Astrocyte of the spinal cord (primary cell): ENCODE measurements at regions not wholly inside any gene's neighbourhood (a gene's known extent, or its start where the extent isn't known, plus 50 kb on each side); places are given as distances from the start of the nearest gene placed in this dataset.

Experiments used
- DNase-seq: peaks from one replicate; pipeline ENCODE4 v3.0.0; 2011; ENCODE audit warnings: low read depth, low spot score
- H3K4me3 ChIP-seq: 2 replicates; pipeline ENCODE4 v1.5.1; 2011; ENCODE audit warnings: low read depth, mild to moderate bottlenecking, low read length, moderate library complexity
- in situ Hi-C: cut with HindIII; loops from 2 replicates; pipeline ENCODE4 v1.10.0; 2017; ENCODE audit warnings: low sequenced_read_pairs
- TF ChIP-seq, protein P1 (sequence below): IDR thresholded peaks from 2 replicates; pipeline ENCODE4 v1.5.1; 2012; ENCODE audit warnings: low read depth, mild to moderate bottlenecking, low read length, inconsistent platforms

DNA sequence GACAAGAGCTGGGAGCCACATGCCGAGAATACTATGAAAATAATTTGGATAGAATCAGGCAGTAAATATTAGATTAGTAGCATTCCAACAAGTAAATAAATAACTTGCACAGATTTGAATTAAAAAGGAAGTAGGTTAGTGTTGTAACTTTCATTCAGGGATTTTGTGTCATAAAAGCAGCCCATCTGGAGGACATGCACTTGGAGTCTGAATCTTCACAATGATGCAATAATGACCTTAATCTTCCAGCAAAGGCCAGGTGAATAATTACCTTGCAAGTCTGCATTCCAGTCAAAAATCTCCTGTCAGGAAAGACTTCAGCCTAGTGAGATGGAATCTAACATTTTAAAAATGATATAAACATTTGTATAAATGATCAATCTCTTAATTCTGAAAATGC is 518.1 kb downstream of the KCNJ2 start:
- in situ Hi-C loops = no loop called here
- DNase-seq = no peak
- TF ChIP-seq, protein P1, sequence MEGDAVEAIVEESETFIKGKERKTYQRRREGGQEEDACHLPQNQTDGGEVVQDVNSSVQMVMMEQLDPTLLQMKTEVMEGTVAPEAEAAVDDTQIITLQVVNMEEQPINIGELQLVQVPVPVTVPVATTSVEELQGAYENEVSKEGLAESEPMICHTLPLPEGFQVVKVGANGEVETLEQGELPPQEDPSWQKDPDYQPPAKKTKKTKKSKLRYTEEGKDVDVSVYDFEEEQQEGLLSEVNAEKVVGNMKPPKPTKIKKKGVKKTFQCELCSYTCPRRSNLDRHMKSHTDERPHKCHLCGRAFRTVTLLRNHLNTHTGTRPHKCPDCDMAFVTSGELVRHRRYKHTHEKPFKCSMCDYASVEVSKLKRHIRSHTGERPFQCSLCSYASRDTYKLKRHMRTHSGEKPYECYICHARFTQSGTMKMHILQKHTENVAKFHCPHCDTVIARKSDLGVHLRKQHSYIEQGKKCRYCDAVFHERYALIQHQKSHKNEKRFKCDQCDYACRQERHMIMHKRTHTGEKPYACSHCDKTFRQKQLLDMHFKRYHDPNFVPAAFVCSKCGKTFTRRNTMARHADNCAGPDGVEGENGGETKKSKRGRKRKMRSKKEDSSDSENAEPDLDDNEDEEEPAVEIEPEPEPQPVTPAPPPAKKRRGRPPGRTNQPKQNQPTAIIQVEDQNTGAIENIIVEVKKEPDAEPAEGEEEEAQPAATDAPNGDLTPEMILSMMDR = no peak
- H3K4me3 ChIP-seq = no peak overlapping the region

DNA sequence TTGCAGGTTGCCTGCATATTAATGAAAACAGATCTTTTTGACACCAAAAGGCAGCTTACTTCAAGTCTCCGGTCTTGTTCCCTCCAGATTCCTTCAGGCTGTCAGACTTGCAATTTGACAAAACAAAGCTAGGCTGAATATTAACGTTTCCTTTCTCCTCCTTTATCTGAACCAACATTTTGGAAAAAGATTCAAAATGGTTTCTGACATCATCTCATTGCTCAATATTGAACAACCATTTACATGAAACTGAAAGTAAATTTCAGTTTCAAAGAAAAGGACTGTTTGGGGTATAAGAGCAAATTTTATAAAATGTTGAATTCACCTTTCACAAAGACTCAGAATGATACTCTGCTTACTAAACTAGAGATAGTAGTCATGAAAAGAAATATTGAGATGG is 521.8 kb downstream of the KCNJ2 start:
- TF ChIP-seq, protein P1 = no peak
- no peak overlapping the region for H3K4me3 ChIP-seq
- DNase-seq = no peak
- in situ Hi-C loops = no loop called here

DNA sequence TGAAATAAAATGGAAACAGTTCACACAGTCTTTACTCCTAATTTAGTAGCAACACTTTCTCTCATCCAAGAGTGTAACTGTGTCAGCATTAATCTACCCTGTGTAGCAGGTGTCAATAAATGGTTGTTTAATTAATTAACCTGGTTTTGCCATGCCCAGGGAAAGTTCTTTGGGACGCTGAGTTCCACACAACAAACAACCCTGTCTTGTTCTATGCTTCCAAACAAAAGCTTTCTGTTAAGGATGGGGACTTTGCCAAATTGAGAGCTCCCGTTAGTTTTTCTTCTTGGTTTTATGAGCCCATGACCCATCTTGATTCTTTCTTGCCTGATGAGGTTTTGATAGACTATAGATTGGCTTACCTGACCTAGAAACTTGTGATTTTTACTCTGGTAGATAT is 530.1 kb downstream of the KCNJ2 start:
- DNase-seq = no peak
- H3K4me3 ChIP-seq = no peak overlapping the region
- in situ Hi-C loops = no loop called here
- TF ChIP-seq, protein P1 = no peak

DNA sequence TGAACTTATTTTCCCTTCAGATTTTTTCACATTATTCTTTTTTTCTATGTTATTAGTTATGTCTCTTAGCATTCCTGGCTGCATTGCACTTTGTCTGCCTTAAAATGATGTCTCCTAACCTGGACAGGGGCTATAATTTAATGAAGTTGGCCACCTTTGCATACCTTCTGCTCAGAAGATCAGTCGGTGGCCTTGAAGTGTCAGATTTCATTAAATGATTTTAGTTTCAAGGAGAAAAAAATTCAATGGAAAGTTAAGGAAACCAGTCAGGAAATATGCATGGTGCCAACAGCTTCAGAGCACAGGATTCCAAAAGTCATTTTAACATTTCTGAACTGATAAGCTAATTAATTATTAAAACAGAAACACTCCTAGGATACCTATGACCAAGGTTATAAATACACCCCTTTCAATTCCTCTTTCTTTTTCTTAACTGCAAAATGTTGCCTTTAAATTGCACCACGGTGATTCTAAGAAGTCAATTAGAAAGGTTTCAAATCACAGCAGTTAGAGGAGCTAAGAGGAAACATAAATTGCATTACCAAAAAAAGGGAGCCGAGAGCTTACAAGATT is 533.4 kb downstream of the KCNJ2 start:
- no peak for DNase-seq
- in situ Hi-C loops = no loop called here
- TF ChIP-seq, protein P1 = no peak
- no peak overlapping the region for H3K4me3 ChIP-seq

DNA sequence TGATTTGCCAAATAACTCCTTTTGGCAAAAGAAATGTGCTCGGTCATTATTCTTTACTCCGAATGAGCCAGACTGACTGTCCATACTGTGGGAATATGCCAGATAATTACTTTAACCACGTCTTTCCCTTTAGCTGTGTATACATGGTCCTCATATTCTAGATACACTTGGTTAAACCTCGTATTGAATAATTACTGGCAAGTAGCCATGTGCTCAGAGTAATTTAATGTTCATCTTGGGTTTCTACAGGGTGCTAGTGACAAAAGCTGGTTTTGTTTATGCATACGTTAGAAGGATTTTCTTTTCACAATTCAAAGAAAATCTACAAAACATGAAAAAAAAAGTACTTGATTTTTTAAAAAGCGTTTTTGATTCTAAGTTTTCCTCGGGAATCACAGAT is 540.3 kb downstream of the KCNJ2 start:
- in situ Hi-C loops = no loop called here
- TF ChIP-seq, protein P1 = no peak
- DNase-seq = no peak
- H3K4me3 ChIP-seq = no peak overlapping the region

DNA sequence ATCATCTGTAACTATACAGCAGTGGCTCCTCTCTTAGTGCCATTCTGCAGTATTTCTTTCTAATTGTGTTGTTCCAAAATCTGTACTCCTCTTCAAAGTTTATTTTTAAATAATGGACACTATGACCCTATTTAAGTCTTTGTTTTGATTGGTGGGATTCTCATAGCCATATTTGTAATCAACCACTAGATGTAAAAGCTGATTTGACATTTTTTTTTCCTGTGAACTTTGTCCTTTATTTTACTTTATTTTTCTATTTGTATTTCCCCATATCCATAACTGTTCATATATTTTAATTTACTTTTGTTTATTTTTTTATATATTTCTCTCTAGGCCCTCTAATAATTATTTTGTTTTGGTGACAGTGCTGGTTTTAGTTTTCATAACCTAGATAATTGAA is 544.4 kb downstream of the KCNJ2 start:
- in situ Hi-C loops = no loop called here
- TF ChIP-seq, protein P1 = no peak
- no peak overlapping the region for H3K4me3 ChIP-seq
- DNase-seq = no peak

DNA sequence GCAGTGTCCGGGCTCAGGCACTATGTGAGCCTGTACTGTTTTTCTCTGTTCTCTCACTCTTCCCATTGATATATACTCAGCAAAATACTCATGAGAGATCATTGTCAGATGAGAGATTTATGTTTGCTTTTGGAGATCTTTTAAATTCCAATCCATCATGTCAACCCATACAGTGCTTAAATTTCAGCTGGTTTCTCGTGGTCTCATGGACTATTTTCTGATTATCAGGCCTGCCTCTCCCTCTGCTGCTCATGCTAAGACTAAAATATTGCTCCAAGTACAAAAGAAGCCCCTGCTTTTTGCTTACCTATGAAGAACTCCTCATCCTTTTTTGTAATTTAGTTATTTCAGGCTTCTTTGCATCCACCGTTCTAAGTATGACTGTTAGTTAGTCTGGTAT is 547.2 kb downstream of the KCNJ2 start:
- in situ Hi-C loops = no loop called here
- no peak overlapping the region for H3K4me3 ChIP-seq
- TF ChIP-seq, protein P1 = no peak
- DNase-seq = no peak
